OCI-LY1 (cell line): ENCODE measurements at regions not wholly inside any gene's neighbourhood (a gene's known extent, or its start where the extent isn't known, plus 50 kb on each side); places are given as distances from the start of the nearest gene placed in this dataset.

Source experiments
- H2AFZ ChIP-seq: fragments of 200-600 bp; sonication (generic), shearing (Covaris generic); 2 replicates; pipeline ENCODE4 v1.6.0; 2014; ENCODE audit warnings: antibody characterized with exemption, mild to moderate bottlenecking, low read length
- H3F3A ChIP-seq: fragments of 200-600 bp; sonication (generic), shearing (Covaris generic); 2 replicates; pipeline ENCODE4 v1.6.0; 2014; ENCODE audit warnings: mild to moderate bottlenecking, antibody characterized with exemption, low read length, moderate library complexity; ENCODE audit not compliant: insufficient read depth
- H3K27ac ChIP-seq: fragments of 200-600 bp; sonication (generic); 2 replicates; pipeline ENCODE4 v1.5.1; 2014; ENCODE audit warnings: low read length, mixed run types, mild to moderate bottlenecking, low read depth; ENCODE audit not compliant: poor library complexity, severe bottlenecking
- H3K27me3 ChIP-seq: fragments of 200-600 bp; sonication (generic); 2 replicates; pipeline ENCODE4 v1.6.0; 2014; ENCODE audit warnings: antibody characterized with exemption, mild to moderate bottlenecking, low read length, moderate library complexity; ENCODE audit not compliant: insufficient read depth
- H3K36me3 ChIP-seq: fragments of 200-600 bp; sonication (generic); 2 replicates; pipeline ENCODE4 v1.6.1; 2014; ENCODE audit warnings: mild to moderate bottlenecking, antibody characterized with exemption, low read length, moderate library complexity, mixed read lengths; ENCODE audit not compliant: insufficient read depth
- H3K4me1 ChIP-seq: fragments of 200-600 bp; sonication (generic); 2 replicates; pipeline ENCODE4 v1.5.1; 2014; ENCODE audit warnings: mild to moderate bottlenecking, low read length, moderate library complexity; ENCODE audit not compliant: insufficient read depth, severe bottlenecking
- H3K4me2 ChIP-seq: fragments of 200-600 bp; sonication (generic), shearing (Covaris generic); 2 replicates; pipeline ENCODE4 v1.6.1; 2014; ENCODE audit warnings: low read length
- H3K4me3 ChIP-seq: fragments of 200-600 bp; sonication (generic); 2 replicates; pipeline ENCODE4 v1.5.1; 2014; ENCODE audit warnings: low read length, low read depth, mild to moderate bottlenecking, mixed read lengths; ENCODE audit not compliant: poor library complexity, severe bottlenecking
- H3K79me2 ChIP-seq: fragments of 200-600 bp; shearing (Covaris generic); 2 replicates; pipeline ENCODE4 v1.6.1; 2016; ENCODE audit warnings: mixed run types, low read length, mixed read lengths; ENCODE audit not compliant: insufficient read depth
- H3K9ac ChIP-seq: fragments of 200-600 bp; sonication (generic), shearing (Covaris generic); 2 replicates; pipeline ENCODE4 v1.6.1; 2014; ENCODE audit warnings: mild to moderate bottlenecking, low read length, mixed read lengths
- H3K9me2 ChIP-seq: fragments of 200-600 bp; sonication (generic), shearing (Covaris generic); 2 replicates; pipeline ENCODE4 v1.6.1; 2014; ENCODE audit warnings: low read depth, mild to moderate bottlenecking, low read length, mixed read lengths
- H3K9me3 ChIP-seq: fragments of 200-600 bp; shearing (Covaris generic); 2 replicates; pipeline ENCODE4 v1.6.1; 2014; ENCODE audit warnings: low read length, mixed read lengths
- H4K20me1 ChIP-seq: fragments of 200-600 bp; sonication (generic), shearing (Covaris generic); 2 replicates; pipeline ENCODE4 v1.6.0; 2016; ENCODE audit warnings: mild to moderate bottlenecking, low read length; ENCODE audit not compliant: insufficient read depth
- CTCF ChIP-seq: fragments of 200-600 bp; sonication (generic), shearing (Covaris generic); IDR thresholded peaks from 2 replicates; pipeline ENCODE4 v1.5.1; 2017; ENCODE audit warnings: mild to moderate bottlenecking, antibody characterized with exemption, low read length, moderate library complexity, mixed read lengths
- EZH2 ChIP-seq: fragments of 200-600 bp; sonication (generic), shearing (Covaris generic); IDR thresholded peaks from 2 replicates; pipeline ENCODE4 v1.8.0; 2017; ENCODE audit warnings: borderline replicate concordance, mixed run types, mild to moderate bottlenecking, antibody characterized with exemption, low read length, moderate library complexity, mixed read lengths

DNA sequence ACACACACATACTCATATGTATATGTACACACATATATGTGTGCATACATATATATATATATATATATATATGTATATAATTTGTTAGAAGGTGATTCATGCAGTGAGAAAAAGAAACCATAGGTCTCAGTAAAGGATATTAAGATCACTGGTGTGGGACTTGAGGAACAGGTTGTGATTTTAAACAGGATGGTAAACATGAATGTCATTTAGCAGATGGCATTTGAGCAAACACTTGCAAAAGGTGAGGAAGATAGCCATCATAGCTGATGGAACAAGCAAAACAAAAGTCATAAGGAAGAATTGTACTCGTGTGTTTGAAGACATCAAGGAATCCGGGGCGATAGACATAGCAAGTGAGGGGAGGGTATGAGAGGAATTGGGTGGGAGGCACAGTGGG is 784.5 kb downstream of the TSN start:
- H3K4me1 ChIP-seq: no peaks in the 10 kb centered on the region
- no peaks in the 10 kb centered on the region for H3K27me3 ChIP-seq
- H3K27ac ChIP-seq: no peak overlapping the region
- H3K9me3 ChIP-seq: no peaks in the 10 kb centered on the region
- H3K4me3 ChIP-seq: no peak overlapping the region
- H3K36me3 ChIP-seq: no peaks in the 10 kb centered on the region
- H4K20me1 ChIP-seq: no peaks in the 10 kb centered on the region
- H2AFZ ChIP-seq: no peak overlapping the region
- H3K79me2 ChIP-seq: no peaks in the 10 kb centered on the region
- no peaks in the 10 kb centered on the region for H3K9me2 ChIP-seq
- no peak overlapping the region for H3K4me2 ChIP-seq
- H3F3A ChIP-seq: no peaks in the 10 kb centered on the region
- TF ChIP-seq EZH2 (no peak), CTCF (no peak)
- H3K9ac ChIP-seq: no peak overlapping the region

GRCh38 chr2:122542236-122542635 is 786.8 kb downstream of the TSN start:
- H3K4me1 ChIP-seq: no peaks in the 10 kb centered on the region
- H2AFZ ChIP-seq: no peak overlapping the region
- H3K9me3 ChIP-seq: no peaks in the 10 kb centered on the region
- no peaks in the 10 kb centered on the region for H3K27me3 ChIP-seq
- no peak overlapping the region for H3K4me2 ChIP-seq
- H3K9ac ChIP-seq: no peak overlapping the region
- TF ChIP-seq EZH2 (no peak), CTCF (no peak)
- no peaks in the 10 kb centered on the region for H3F3A ChIP-seq
- no peaks in the 10 kb centered on the region for H3K36me3 ChIP-seq
- no peaks in the 10 kb centered on the region for H3K79me2 ChIP-seq
- H3K27ac ChIP-seq: no peak overlapping the region
- H3K4me3 ChIP-seq: no peak overlapping the region
- H3K9me2 ChIP-seq: no peaks in the 10 kb centered on the region
- no peaks in the 10 kb centered on the region for H4K20me1 ChIP-seq

DNA sequence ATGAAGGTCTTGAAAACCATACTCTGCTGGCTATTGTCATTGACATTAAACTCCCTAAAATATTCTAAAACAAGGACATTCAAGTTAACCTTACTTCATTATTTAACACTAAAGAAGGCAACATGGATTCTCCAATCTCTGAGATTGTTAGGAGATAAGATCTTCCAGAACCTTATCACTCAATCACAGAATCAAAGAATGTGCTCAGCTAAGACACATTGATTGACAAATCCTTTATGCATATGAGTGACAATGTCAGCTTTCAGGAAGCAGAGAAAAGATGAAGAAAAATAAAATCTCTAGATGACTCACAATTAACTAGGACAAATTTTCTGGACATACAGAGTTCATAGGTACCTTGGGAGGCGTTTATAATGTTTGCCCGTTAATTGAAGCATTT is 787.2 kb downstream of the TSN start:
- no peak overlapping the region for H2AFZ ChIP-seq
- H3K9me3 ChIP-seq: no peaks in the 10 kb centered on the region
- H3K9me2 ChIP-seq: no peaks in the 10 kb centered on the region
- no peaks in the 10 kb centered on the region for H3F3A ChIP-seq
- no peaks in the 10 kb centered on the region for H3K79me2 ChIP-seq
- H3K27me3 ChIP-seq: no peaks in the 10 kb centered on the region
- TF ChIP-seq EZH2: no peak
- TF ChIP-seq CTCF: no peak
- no peaks in the 10 kb centered on the region for H4K20me1 ChIP-seq
- H3K36me3 ChIP-seq: no peaks in the 10 kb centered on the region
- no peaks in the 10 kb centered on the region for H3K4me1 ChIP-seq
- H3K27ac ChIP-seq: no peak overlapping the region
- no peak overlapping the region for H3K9ac ChIP-seq
- H3K4me3 ChIP-seq: no peak overlapping the region
- no peak overlapping the region for H3K4me2 ChIP-seq
